ENCODE measurements at regions not wholly inside any gene's neighbourhood (a gene's known extent, or its start where the extent isn't known, plus 50 kb on each side); places are given as distances from the start of the nearest gene placed in this dataset.

DNA sequence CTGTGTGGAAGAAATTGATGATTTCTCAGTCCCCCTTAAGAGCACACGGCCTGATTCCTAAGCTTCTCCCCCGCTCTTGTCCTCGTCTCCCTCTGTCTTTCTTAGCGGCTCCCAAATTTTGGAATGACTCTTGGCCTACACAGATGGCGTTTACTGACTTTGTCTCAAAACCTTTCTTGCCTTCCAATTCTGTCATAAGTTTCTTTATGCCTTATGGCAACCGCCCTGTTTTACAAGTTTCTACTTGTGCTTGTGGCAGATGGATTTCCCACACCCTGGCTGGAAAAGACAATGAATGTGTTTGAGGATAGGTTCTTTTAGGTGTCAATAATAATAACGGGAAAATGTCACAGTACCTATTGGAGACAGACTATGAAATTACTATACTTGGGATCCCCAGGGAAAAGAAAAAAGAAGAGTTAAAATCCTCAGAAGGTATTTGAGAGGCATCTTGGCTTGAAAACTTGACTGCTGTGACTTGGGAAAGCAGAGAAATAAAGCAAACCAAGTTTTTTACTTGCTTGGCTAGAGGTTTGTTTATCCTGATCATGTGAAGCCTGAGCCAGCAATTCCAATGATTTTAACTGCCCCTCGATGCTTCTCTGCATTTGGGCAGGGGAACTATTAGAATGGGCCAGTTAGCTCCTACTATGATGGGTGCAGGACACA lies 276.4 kb downstream of the HRH4 start:
- Histone ChIP-seq H3K4me3 (ENCODE audit: low read length, poor library complexity, severe bottlenecking) (no peak overlapping the region), H3K9me2 (replicated peaks; ENCODE audit: low read depth, low read length) (no peaks in the 10 kb centered on the region), H3K4me1 (ENCODE audit: insufficient read depth, low read length, poor library complexity, severe bottlenecking) (no peaks in the 10 kb centered on the region), H3K79me2 (ENCODE audit: insufficient read depth, low read length) (no peaks in the 10 kb centered on the region), H2AFZ (ENCODE audit: low read length) (no peak overlapping the region), H3K27me3 (ENCODE audit: insufficient read depth, low read length, poor library complexity, severe bottlenecking) (no peaks in the 10 kb centered on the region), H4K20me1 (ENCODE audit: insufficient read depth, low read length, poor library complexity, severe bottlenecking) (no peaks in the 10 kb centered on the region), H3K4me2 (ENCODE audit: low read depth, low read length, poor library complexity, severe bottlenecking) (no peak overlapping the region), H3K9me3 (ENCODE audit: insufficient read depth, low read depth, low read length) (no peaks in the 10 kb centered on the region), H3F3A (ENCODE audit: low read depth) (no peaks in the 10 kb centered on the region), H3K36me3 (ENCODE audit: insufficient read depth, low read length) (no peaks in the 10 kb centered on the region), H3K9ac (ENCODE audit: low read depth, low read length, poor library complexity, severe bottlenecking) (no peak overlapping the region)
- TF ChIP-seq, protein P1, sequence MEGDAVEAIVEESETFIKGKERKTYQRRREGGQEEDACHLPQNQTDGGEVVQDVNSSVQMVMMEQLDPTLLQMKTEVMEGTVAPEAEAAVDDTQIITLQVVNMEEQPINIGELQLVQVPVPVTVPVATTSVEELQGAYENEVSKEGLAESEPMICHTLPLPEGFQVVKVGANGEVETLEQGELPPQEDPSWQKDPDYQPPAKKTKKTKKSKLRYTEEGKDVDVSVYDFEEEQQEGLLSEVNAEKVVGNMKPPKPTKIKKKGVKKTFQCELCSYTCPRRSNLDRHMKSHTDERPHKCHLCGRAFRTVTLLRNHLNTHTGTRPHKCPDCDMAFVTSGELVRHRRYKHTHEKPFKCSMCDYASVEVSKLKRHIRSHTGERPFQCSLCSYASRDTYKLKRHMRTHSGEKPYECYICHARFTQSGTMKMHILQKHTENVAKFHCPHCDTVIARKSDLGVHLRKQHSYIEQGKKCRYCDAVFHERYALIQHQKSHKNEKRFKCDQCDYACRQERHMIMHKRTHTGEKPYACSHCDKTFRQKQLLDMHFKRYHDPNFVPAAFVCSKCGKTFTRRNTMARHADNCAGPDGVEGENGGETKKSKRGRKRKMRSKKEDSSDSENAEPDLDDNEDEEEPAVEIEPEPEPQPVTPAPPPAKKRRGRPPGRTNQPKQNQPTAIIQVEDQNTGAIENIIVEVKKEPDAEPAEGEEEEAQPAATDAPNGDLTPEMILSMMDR (conservative IDR thresholded peaks at IDR 0.05; ENCODE audit: low read length): no peak
- TF ChIP-seq EZH2phosphoT487 (IDR thresholded peaks at IDR 0.05; ENCODE audit: borderline replicate concordance): no peak

GRCh38 chr18:24740829-24741228 lies 280.4 kb downstream of the HRH4 start:
- no peaks in the 10 kb centered on the region for H3K36me3 ChIP-seq (ENCODE audit: insufficient read depth, low read length)
- H3K9ac ChIP-seq (ENCODE audit: low read depth, low read length, poor library complexity, severe bottlenecking): no peak overlapping the region
- H3K79me2 ChIP-seq (ENCODE audit: insufficient read depth, low read length): no peaks in the 10 kb centered on the region
- H3K9me3 ChIP-seq (ENCODE audit: insufficient read depth, low read depth, low read length): no peaks in the 10 kb centered on the region
- no peaks in the 10 kb centered on the region for H4K20me1 ChIP-seq (ENCODE audit: insufficient read depth, low read length, poor library complexity, severe bottlenecking)
- no peaks in the 10 kb centered on the region for H3F3A ChIP-seq (ENCODE audit: low read depth)
- no peak overlapping the region for H3K4me3 ChIP-seq (ENCODE audit: low read length, poor library complexity, severe bottlenecking)
- no peak overlapping the region for H3K4me2 ChIP-seq (ENCODE audit: low read depth, low read length, poor library complexity, severe bottlenecking)
- no peak for TF ChIP-seq EZH2phosphoT487 (IDR thresholded peaks at IDR 0.05; ENCODE audit: borderline replicate concordance)
- TF ChIP-seq, protein P1 (conservative IDR thresholded peaks at IDR 0.05; ENCODE audit: low read length): no peak
- no peak overlapping the region for H2AFZ ChIP-seq (ENCODE audit: low read length)
- no peaks in the 10 kb centered on the region for H3K4me1 ChIP-seq (ENCODE audit: insufficient read depth, low read length, poor library complexity, severe bottlenecking)
- no peaks in the 10 kb centered on the region for H3K27me3 ChIP-seq (ENCODE audit: insufficient read depth, low read length, poor library complexity, severe bottlenecking)
- no peaks in the 10 kb centered on the region for H3K9me2 ChIP-seq (replicated peaks; ENCODE audit: low read depth, low read length)

DNA sequence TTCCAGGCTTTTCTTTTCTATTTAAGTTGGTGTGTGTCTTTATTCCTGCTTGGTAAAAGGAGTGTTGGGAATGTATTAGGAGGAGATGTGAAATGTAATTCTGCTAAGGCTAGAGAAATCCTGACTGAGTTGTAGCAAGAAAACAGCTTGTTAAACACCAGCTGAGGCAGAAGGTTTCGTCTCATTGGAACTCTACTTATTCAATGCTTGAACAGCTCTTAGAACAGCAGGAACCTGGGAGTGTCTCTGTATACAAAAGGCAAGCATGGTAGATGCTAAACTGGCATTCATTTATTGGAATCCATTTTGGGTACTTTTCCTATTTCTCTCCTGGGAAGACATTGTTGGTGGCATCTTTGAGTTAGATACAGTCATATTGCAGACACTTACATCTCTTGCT lies 280.9 kb downstream of the HRH4 start:
- no peaks in the 10 kb centered on the region for H3K4me1 ChIP-seq (ENCODE audit: insufficient read depth, low read length, poor library complexity, severe bottlenecking)
- no peaks in the 10 kb centered on the region for H4K20me1 ChIP-seq (ENCODE audit: insufficient read depth, low read length, poor library complexity, severe bottlenecking)
- no peak overlapping the region for H3K9ac ChIP-seq (ENCODE audit: low read depth, low read length, poor library complexity, severe bottlenecking)
- H3K79me2 ChIP-seq (ENCODE audit: insufficient read depth, low read length): no peaks in the 10 kb centered on the region
- H3K4me3 ChIP-seq (ENCODE audit: low read length, poor library complexity, severe bottlenecking): no peak overlapping the region
- H3K9me3 ChIP-seq (ENCODE audit: insufficient read depth, low read depth, low read length): no peaks in the 10 kb centered on the region
- H3K9me2 ChIP-seq (replicated peaks; ENCODE audit: low read depth, low read length): no peaks in the 10 kb centered on the region
- no peaks in the 10 kb centered on the region for H3K27me3 ChIP-seq (ENCODE audit: insufficient read depth, low read length, poor library complexity, severe bottlenecking)
- no peak overlapping the region for H2AFZ ChIP-seq (ENCODE audit: low read length)
- TF ChIP-seq EZH2phosphoT487 (IDR thresholded peaks at IDR 0.05; ENCODE audit: borderline replicate concordance): no peak
- TF ChIP-seq, protein P1 (conservative IDR thresholded peaks at IDR 0.05; ENCODE audit: low read length): no peak
- no peak overlapping the region for H3K4me2 ChIP-seq (ENCODE audit: low read depth, low read length, poor library complexity, severe bottlenecking)
- no peaks in the 10 kb centered on the region for H3F3A ChIP-seq (ENCODE audit: low read depth)
- no peaks in the 10 kb centered on the region for H3K36me3 ChIP-seq (ENCODE audit: insufficient read depth, low read length)

All from Loucy (cell line).